ENCODE measurements at regions not wholly inside any gene's neighbourhood (a gene's known extent, or its start where the extent isn't known, plus 50 kb on each side); places are given as distances from the start of the nearest gene placed in this dataset.
A peak's percentile ranks its signal among the peaks of the same experiment; 100 is the strongest.

DNA sequence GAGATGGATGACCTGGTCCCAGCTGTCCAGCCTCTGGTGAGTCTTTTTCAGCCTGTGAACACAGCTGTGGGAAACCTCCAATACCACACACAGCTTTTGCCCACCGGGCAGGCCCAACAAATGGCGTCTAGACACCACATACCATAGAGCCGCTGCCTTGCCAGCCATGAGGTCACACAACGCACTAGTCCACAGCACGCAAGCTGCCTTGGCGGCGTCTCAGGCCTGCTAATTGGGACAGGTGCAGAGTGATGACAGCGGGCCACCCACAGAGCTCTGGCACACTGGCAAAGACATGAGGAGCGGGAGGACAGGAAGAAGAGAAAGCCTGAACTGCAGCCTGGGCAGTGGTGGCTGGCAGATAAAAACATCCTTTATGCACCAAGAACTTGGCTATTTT, 125.5 kb downstream of the ADAMTS1 start:
- no peaks in the 10 kb centered on the region for H3K79me2 ChIP-seq (ENCODE audit: insufficient read depth, low read length)

DNA sequence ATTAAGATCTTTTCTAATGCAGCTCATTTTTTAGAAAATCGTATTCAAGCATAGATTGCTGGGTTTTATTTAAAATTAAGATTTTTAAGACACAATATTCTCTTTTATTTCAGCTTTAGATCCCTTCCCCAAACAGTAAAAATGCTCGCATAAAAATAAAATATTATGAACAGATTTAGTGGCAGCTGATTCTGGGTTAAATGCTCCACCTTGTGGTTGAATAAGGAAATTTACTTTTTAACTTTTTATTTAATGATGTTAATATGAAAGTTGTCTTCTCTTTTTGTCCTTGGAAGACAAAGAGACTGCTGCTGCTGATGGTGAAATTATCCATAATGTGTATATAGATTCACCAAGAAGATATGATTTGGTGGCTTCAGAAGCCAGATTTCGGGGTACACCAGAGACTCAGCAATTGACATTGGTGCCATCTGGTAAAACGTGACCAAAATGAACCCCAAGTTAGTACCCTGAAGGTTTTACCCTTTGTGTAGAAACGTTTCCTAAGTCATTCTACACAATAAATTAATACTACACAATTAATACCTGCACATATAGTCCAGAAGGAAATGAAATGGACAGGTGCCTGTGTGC, 128.0 kb downstream of the ADAMTS1 start:
- H3K4me2 ChIP-seq (ENCODE audit: low read depth, low read length, poor library complexity, severe bottlenecking) = no peak overlapping the region
- no peak for TF ChIP-seq EZH2phosphoT487 (IDR thresholded peaks at IDR 0.05; ENCODE audit: borderline replicate concordance)
- TF ChIP-seq, protein P1, sequence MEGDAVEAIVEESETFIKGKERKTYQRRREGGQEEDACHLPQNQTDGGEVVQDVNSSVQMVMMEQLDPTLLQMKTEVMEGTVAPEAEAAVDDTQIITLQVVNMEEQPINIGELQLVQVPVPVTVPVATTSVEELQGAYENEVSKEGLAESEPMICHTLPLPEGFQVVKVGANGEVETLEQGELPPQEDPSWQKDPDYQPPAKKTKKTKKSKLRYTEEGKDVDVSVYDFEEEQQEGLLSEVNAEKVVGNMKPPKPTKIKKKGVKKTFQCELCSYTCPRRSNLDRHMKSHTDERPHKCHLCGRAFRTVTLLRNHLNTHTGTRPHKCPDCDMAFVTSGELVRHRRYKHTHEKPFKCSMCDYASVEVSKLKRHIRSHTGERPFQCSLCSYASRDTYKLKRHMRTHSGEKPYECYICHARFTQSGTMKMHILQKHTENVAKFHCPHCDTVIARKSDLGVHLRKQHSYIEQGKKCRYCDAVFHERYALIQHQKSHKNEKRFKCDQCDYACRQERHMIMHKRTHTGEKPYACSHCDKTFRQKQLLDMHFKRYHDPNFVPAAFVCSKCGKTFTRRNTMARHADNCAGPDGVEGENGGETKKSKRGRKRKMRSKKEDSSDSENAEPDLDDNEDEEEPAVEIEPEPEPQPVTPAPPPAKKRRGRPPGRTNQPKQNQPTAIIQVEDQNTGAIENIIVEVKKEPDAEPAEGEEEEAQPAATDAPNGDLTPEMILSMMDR (conservative IDR thresholded peaks at IDR 0.05; ENCODE audit: low read length) = peak; percentile 69

More for the DNA sequence above, 125.5 kb downstream of the ADAMTS1 start:
- Histone ChIP-seq H4K20me1 (ENCODE audit: insufficient read depth, low read length, poor library complexity, severe bottlenecking) (no peaks in the 10 kb centered on the region), H3K9me3 (ENCODE audit: insufficient read depth, low read depth, low read length) (no peaks in the 10 kb centered on the region), H3K4me2 (ENCODE audit: low read depth, low read length, poor library complexity, severe bottlenecking) (no peak overlapping the region), H3K36me3 (ENCODE audit: insufficient read depth, low read length) (no peaks in the 10 kb centered on the region), H3K9me2 (replicated peaks; ENCODE audit: low read depth, low read length) (no peaks in the 10 kb centered on the region), H3K4me3 (ENCODE audit: low read length, poor library complexity, severe bottlenecking) (no peak overlapping the region), H3F3A (ENCODE audit: low read depth) (no peaks in the 10 kb centered on the region), H2AFZ (ENCODE audit: low read length) (no peak overlapping the region), H3K27me3 (ENCODE audit: insufficient read depth, low read length, poor library complexity, severe bottlenecking) (no peaks in the 10 kb centered on the region), H3K4me1 (ENCODE audit: insufficient read depth, low read length, poor library complexity, severe bottlenecking) (no peaks in the 10 kb centered on the region), H3K9ac (ENCODE audit: low read depth, low read length, poor library complexity, severe bottlenecking) (no peak overlapping the region)
- TF ChIP-seq, protein P1 (conservative IDR thresholded peaks at IDR 0.05; ENCODE audit: low read length) = no peak
- no peak for TF ChIP-seq EZH2phosphoT487 (IDR thresholded peaks at IDR 0.05; ENCODE audit: borderline replicate concordance)

DNA sequence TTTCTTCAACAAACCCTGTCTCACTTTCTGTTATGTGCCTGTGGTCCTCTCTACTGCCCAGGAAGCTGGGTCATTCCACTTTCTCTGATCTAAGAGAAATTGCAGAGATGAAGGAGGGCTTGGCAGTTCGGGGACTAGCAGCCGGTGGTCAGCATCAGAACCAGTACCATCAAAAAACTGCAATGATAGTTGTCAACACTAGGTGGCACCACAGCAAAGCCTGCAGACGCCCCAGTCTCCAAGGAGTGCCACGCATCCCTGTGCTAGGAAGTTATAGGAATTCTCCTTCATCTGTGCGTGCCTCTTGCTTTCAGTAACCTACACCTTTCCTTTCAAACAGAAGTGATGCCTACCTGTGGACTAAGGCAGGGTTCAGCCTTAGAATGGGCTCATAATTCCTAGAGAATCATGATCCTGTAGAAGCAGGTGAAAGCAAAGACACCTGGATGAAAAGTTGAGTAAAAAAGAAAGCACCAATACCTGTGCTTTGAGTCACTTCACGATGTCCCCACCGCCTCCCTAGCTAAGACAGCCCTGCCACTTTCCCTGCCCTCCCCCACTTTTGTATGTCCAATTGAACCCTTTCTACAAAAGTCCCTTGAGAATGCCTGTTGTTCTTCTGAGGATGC, 129.2 kb downstream of the ADAMTS1 start:
- no peaks in the 10 kb centered on the region for H3K27me3 ChIP-seq (ENCODE audit: insufficient read depth, low read length, poor library complexity, severe bottlenecking)
- H3K9me2 ChIP-seq (replicated peaks; ENCODE audit: low read depth, low read length) = no peaks in the 10 kb centered on the region
- no peaks in the 10 kb centered on the region for H3F3A ChIP-seq (ENCODE audit: low read depth)
- H3K9me3 ChIP-seq (ENCODE audit: insufficient read depth, low read depth, low read length) = no peaks in the 10 kb centered on the region
- no peaks in the 10 kb centered on the region for H3K79me2 ChIP-seq (ENCODE audit: insufficient read depth, low read length)
- H2AFZ ChIP-seq (ENCODE audit: low read length) = no peak overlapping the region
- H3K4me2 ChIP-seq (ENCODE audit: low read depth, low read length, poor library complexity, severe bottlenecking) = no peak overlapping the region
- no peaks in the 10 kb centered on the region for H4K20me1 ChIP-seq (ENCODE audit: insufficient read depth, low read length, poor library complexity, severe bottlenecking)
- no peak overlapping the region for H3K4me3 ChIP-seq (ENCODE audit: low read length, poor library complexity, severe bottlenecking)
- TF ChIP-seq EZH2phosphoT487 (IDR thresholded peaks at IDR 0.05; ENCODE audit: borderline replicate concordance) = no peak
- TF ChIP-seq, protein P1 (conservative IDR thresholded peaks at IDR 0.05; ENCODE audit: low read length) = peak; percentile 74
- no peaks in the 10 kb centered on the region for H3K36me3 ChIP-seq (ENCODE audit: insufficient read depth, low read length)
- no peaks in the 10 kb centered on the region for H3K4me1 ChIP-seq (ENCODE audit: insufficient read depth, low read length, poor library complexity, severe bottlenecking)
- no peak overlapping the region for H3K9ac ChIP-seq (ENCODE audit: low read depth, low read length, poor library complexity, severe bottlenecking)

More for the DNA sequence above, 128.0 kb downstream of the ADAMTS1 start:
- H3F3A ChIP-seq (ENCODE audit: low read depth) = no peaks in the 10 kb centered on the region
- H4K20me1 ChIP-seq (ENCODE audit: insufficient read depth, low read length, poor library complexity, severe bottlenecking) = no peaks in the 10 kb centered on the region
- no peak overlapping the region for H3K9ac ChIP-seq (ENCODE audit: low read depth, low read length, poor library complexity, severe bottlenecking)
- no peaks in the 10 kb centered on the region for H3K36me3 ChIP-seq (ENCODE audit: insufficient read depth, low read length)
- no peaks in the 10 kb centered on the region for H3K4me1 ChIP-seq (ENCODE audit: insufficient read depth, low read length, poor library complexity, severe bottlenecking)
- no peaks in the 10 kb centered on the region for H3K9me2 ChIP-seq (replicated peaks; ENCODE audit: low read depth, low read length)
- no peak overlapping the region for H3K4me3 ChIP-seq (ENCODE audit: low read length, poor library complexity, severe bottlenecking)
- H2AFZ ChIP-seq (ENCODE audit: low read length) = no peak overlapping the region
- no peaks in the 10 kb centered on the region for H3K27me3 ChIP-seq (ENCODE audit: insufficient read depth, low read length, poor library complexity, severe bottlenecking)
- no peaks in the 10 kb centered on the region for H3K9me3 ChIP-seq (ENCODE audit: insufficient read depth, low read depth, low read length)
- H3K79me2 ChIP-seq (ENCODE audit: insufficient read depth, low read length) = no peaks in the 10 kb centered on the region

All from Loucy (cell line).